HepG2 (cell line): ENCODE measurements at regions not wholly inside any gene's neighbourhood (a gene's known extent, or its start where the extent isn't known, plus 50 kb on each side); places are given as distances from the start of the nearest gene placed in this dataset.
A peak's percentile ranks its signal among the peaks of the same experiment; 100 is the strongest.

Experiments used
- ATAC-seq: fragments of 200-7000 bp; cut with Tn5 transposase; 3 replicates; pipeline ENCODE4 v1.9.1; 2020; ENCODE audit warnings: mild to moderate bottlenecking, moderate library complexity
- BruUV-seq: library from RNA; stranded (reverse); fragments of 400-500 nt; replicated peaks from 2 replicates; lab custom pipeline; 2021; lab: Mats Ljungman, UMichigan
- CTCF ChIA-PET: fragments of 300-600 bp; formaldehyde crosslinking; extraction: SDS; loops from one replicate; lab custom pipeline; 2021; ENCODE audit warnings: low total read pairs, inconsistent platforms, low intra/inter-chr PET ratio; lab: Yijun Ruan, JAX
- POLR2A ChIA-PET: fragments of 350-600 bp; sonication (Branson Sonifier 250); formaldehyde crosslinking; loops from one replicate; lab custom pipeline; 2020; ENCODE audit warnings: antibody characterized with exemption, inconsistent platforms; lab: Yijun Ruan, JAX
- DNase-seq: peaks from one replicate; pipeline ENCODE4 v3.0.0-alpha.2; 2015; ENCODE audit warnings: low spot score
- FAIRE-seq: peaks from 3 replicates; lab custom pipeline; 2011; peaks lifted over from hg19 to GRCh38; lab: Jason Lieb, UNC
- H2AFZ ChIP-seq: one replicate; pipeline ENCODE4 v1.6.1; 2011; ENCODE audit warnings: low read length, inconsistent platforms
- H3K27ac ChIP-seq: fragments of 300-600 bp; 3 replicates; pipeline ENCODE4 v1.8.0; 2011; ENCODE audit warnings: mixed run types, mild to moderate bottlenecking, mixed read lengths, low read length, inconsistent platforms; ENCODE audit not compliant: insufficient read depth; ENCODE audit errors: extremely low read length
- H3K27me3 ChIP-seq, 2 experiments: fragments of 200-600 bp in 1 of 2; 2 replicates in 1 of 2; 3 replicates in 1 of 2; pipeline versions ENCODE4 v1.6.0 to v1.8.0; 2011; ENCODE audit warnings: low read length in 2 of 2, mild to moderate bottlenecking in 2 of 2, moderate library complexity in 2 of 2, inconsistent platforms in 1 of 2; ENCODE audit not compliant: insufficient read depth in 2 of 2, control insufficient read depth in 1 of 2
- H3K36me3 ChIP-seq, 2 experiments: fragments of 200-600 bp in 1 of 2; replicated peaks in 1 of 2; 2 replicates in 1 of 2; 3 replicates in 1 of 2; pipeline versions ENCODE4 v1.5.1 to v1.8.0; 2011; ENCODE audit warnings: low read length in 2 of 2, inconsistent platforms in 1 of 2; ENCODE audit not compliant: insufficient read depth in 2 of 2, control insufficient read depth in 1 of 2
- H3K4me1 ChIP-seq: 2 replicates; pipeline ENCODE4 v1.5.1; 2012; ENCODE audit warnings: low read length, inconsistent platforms; ENCODE audit not compliant: insufficient read depth
- H3K4me2 ChIP-seq: 2 replicates; pipeline ENCODE4 v1.6.0; 2011; ENCODE audit warnings: low read depth, low read length, inconsistent platforms
- H3K4me3 ChIP-seq, 3 experiments: fragments of 200-600 bp in 1 of 3; sonication (generic), shearing (Covaris generic) in 1 of 3; replicated peaks in 1 of 3; 2 replicates each; pipeline ENCODE4 v1.5.1; 2011 to 2016; ENCODE audit warnings: low read length in 3 of 3, inconsistent platforms in 2 of 3, low read depth in 2 of 3, mild to moderate bottlenecking in 2 of 3, control low read depth in 1 of 3, mixed read lengths in 1 of 3; ENCODE audit not compliant: insufficient read depth in 1 of 3
- H3K79me2 ChIP-seq: one replicate; pipeline ENCODE4 v1.6.1; 2011; ENCODE audit warnings: low read length, inconsistent platforms; ENCODE audit not compliant: insufficient read depth
- H3K9ac ChIP-seq: 2 replicates; pipeline ENCODE4 v1.6.0; 2011; ENCODE audit warnings: mild to moderate bottlenecking, low read depth, low read length, inconsistent platforms; ENCODE audit not compliant: insufficient read depth
- H3K9me3 ChIP-seq: 2 replicates; pipeline ENCODE4 v1.5.1; 2012; ENCODE audit warnings: mild to moderate bottlenecking, low read length
- H4K20me1 ChIP-seq: 2 replicates; pipeline ENCODE4 v1.6.0; 2011; ENCODE audit warnings: inconsistent platforms, mild to moderate bottlenecking, low read length, moderate library complexity; ENCODE audit not compliant: insufficient read depth
- MED8 ChIP-seq: sonication (generic); formaldehyde crosslinking; IDR thresholded peaks from 2 replicates; pipeline ENCODE4 v1.8.1; 2023; ENCODE audit warnings: mild to moderate bottlenecking, missing genetic modification reagents; ENCODE audit not compliant: insufficient replicate concordance
- PHF8 ChIP-seq: sonication (generic); formaldehyde crosslinking; IDR thresholded peaks from 2 replicates; pipeline ENCODE4 v1.5.0; 2020; ENCODE audit warnings: missing genetic modification reagents
- TFDP1 ChIP-seq: IDR thresholded peaks from 2 replicates; pipeline ENCODE4 v1.6.1; 2016; ENCODE audit warnings: missing compliant biosample characterization, missing genetic modification reagents, borderline replicate concordance
- ZFP62 ChIP-seq: sonication (generic); formaldehyde crosslinking; IDR thresholded peaks from 2 replicates; pipeline ENCODE4 v1.4.0; 2020; ENCODE audit warnings: missing genetic modification reagents
- ZIK1 ChIP-seq: sonication (generic); formaldehyde crosslinking; IDR thresholded peaks from 2 replicates; pipeline ENCODE4 v1.5.0; 2020; ENCODE audit warnings: mild to moderate bottlenecking, low read depth, missing genetic modification reagents, borderline replicate concordance
- ZNF12 ChIP-seq: sonication (generic); formaldehyde crosslinking; IDR thresholded peaks from 2 replicates; pipeline ENCODE4 v1.5.0; 2020; ENCODE audit warnings: missing genetic modification reagents
- ZNF264 ChIP-seq: sonication (generic); formaldehyde crosslinking; IDR thresholded peaks from 2 replicates; pipeline ENCODE4 v1.4.0; 2020; ENCODE audit warnings: missing genetic modification reagents
- ZNF547 ChIP-seq: sonication (generic); formaldehyde crosslinking; IDR thresholded peaks from 2 replicates; pipeline ENCODE4 v1.5.1; 2020; ENCODE audit warnings: mild to moderate bottlenecking, missing genetic modification reagents
- ZNF550 ChIP-seq: sonication (generic); formaldehyde crosslinking; IDR thresholded peaks from 2 replicates; pipeline ENCODE4 v1.4.0; 2020; ENCODE audit warnings: mild to moderate bottlenecking, missing genetic modification reagents, borderline replicate concordance
- WGBS: methylation state at CpG from one replicate; pipeline ENCODE4 v1.1.6; 2017; ENCODE audit warnings: low lambda C conversion rate; 5-methylcytosine and 5-hydroxymethylcytosine counted together
- in situ Hi-C: cut with HindIII; loops from 2 replicates; pipeline ENCODE4 v1.10.0; 2017; ENCODE audit warnings: low pct_unique_long_range_greater_than_20kb; ENCODE audit not compliant: extremely low pct_ligation_motif_present
- intact Hi-C: fragments of 100-400 bp; cut with micrococcal nuclease; formaldehyde crosslinking; loops from one replicate; pipeline ENCODE4 v1.10.0; 2022; ENCODE audit not compliant: unreplicated experiment
- TF ChIP-seq, protein P1 (sequence below): sonication (generic); formaldehyde crosslinking; IDR thresholded peaks from 2 replicates; pipeline ENCODE4 v1.5.1; 2020; ENCODE audit warnings: mild to moderate bottlenecking, moderate library complexity, missing genetic modification reagents

- TF ChIP-seq ZNF550 (CRISPR knock-in tag), result no peak
- peak; percentile 95 for TF ChIP-seq ZNF12 (CRISPR knock-in tag)
- no peak for TF ChIP-seq TFDP1 (CRISPR knock-in tag)
- no peak for TF ChIP-seq MED8
- peak; percentile 97 for TF ChIP-seq ZNF264 (CRISPR knock-in tag)
- no peak for TF ChIP-seq ZFP62
- 0 out of 2 replicates have a peak, but pooled peaks have one; percentile 28 for TF ChIP-seq ZNF547 (CRISPR knock-in tag)
- no peak for TF ChIP-seq ZIK1
- TF ChIP-seq PHF8 (CRISPR knock-in tag), result no peak
- TF ChIP-seq, all 625 proteins: peak for 6
Observed at GRCh38 chr6:137709424-137710236, 157.4 kb upstream of the TNFAIP3 start (continued).

GRCh38 chr6:137711972-137712371 lies 155.1 kb upstream of the TNFAIP3 start:
- H2AFZ ChIP-seq, result no peak overlapping the region

More at GRCh38 chr6:137711972-137712371, 155.1 kb upstream of the TNFAIP3 start:
- H3K27me3 ChIP-seq, result no peaks in the 10 kb centered on the region
- TF ChIP-seq, protein P1, sequence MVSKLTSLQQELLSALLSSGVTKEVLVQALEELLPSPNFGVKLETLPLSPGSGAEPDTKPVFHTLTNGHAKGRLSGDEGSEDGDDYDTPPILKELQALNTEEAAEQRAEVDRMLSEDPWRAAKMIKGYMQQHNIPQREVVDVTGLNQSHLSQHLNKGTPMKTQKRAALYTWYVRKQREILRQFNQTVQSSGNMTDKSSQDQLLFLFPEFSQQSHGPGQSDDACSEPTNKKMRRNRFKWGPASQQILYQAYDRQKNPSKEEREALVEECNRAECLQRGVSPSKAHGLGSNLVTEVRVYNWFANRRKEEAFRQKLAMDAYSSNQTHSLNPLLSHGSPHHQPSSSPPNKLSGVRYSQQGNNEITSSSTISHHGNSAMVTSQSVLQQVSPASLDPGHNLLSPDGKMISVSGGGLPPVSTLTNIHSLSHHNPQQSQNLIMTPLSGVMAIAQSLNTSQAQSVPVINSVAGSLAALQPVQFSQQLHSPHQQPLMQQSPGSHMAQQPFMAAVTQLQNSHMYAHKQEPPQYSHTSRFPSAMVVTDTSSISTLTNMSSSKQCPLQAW (CRISPR knock-in tag), result no peak
- BruUV-seq, result no TSS peak
- H3K27ac ChIP-seq, result no peak overlapping the region
- no peaks in the 10 kb centered on the region for H3K79me2 ChIP-seq
- WGBS, result 97% methylated on average over 1 of the region's 1 CpG
- H3K9ac ChIP-seq, result no peak overlapping the region
- H4K20me1 ChIP-seq, result no peaks in the 10 kb centered on the region
- no peak overlapping the region for H3K4me3 ChIP-seq
- H3K4me2 ChIP-seq, result no peak overlapping the region
- no peak for DNase-seq
- 0 out of 2 replicates have a peak, but pooled peaks cover 4% of the 10 kb centered on the region for H3K9me3 ChIP-seq
- intact Hi-C loops, result no loop called here
- no peak for ATAC-seq
- POLR2A ChIA-PET, result interaction anchor here (1.4 kb wide), 1 partner anchor 11 kb away, joined by 8 read pairs; no protein-coding TSS in a partner anchor
- no peak for FAIRE-seq
- CTCF ChIA-PET, result no interaction called here
- in situ Hi-C loops, result no loop called here
- H3K36me3 ChIP-seq, result no peaks in the 10 kb centered on the region
- H3K4me1 ChIP-seq, result peaks cover 68% of the 10 kb centered on the region
